ENCODE measurements at regions not wholly inside any gene's neighbourhood (a gene's known extent, or its start where the extent isn't known, plus 50 kb on each side); places are given as distances from the start of the nearest gene placed in this dataset.

- TF ChIP-seq HSF1 (IDR thresholded peaks at IDR 0.05; ENCODE audit: low read depth, low read length) (no peak), ZNF217 (IDR thresholded peaks at IDR 0.05) (no peak), PAX5 (IDR thresholded peaks at IDR 0.05; ENCODE audit: borderline replicate concordance, low read depth, low read length) (no peak), CHD2 (IDR thresholded peaks at IDR 0.05; ENCODE audit: borderline replicate concordance, low read depth, low read length) (no peak), FOXM1 (IDR thresholded peaks at IDR 0.05; ENCODE audit: low read depth, low read length) (no peak)
These were observed 654.0 kb upstream of the ACO1 start (continued) for GRCh38 chr9:31730398-31730797.

- no peak for ATAC-seq
- Histone ChIP-seq H3K9ac (ENCODE audit: control insufficient read depth, insufficient read depth, low read length) (no peak overlapping the region), H3K79me2 (ENCODE audit: control insufficient read depth, insufficient read depth, low read length) (no peaks in the 10 kb centered on the region), H3K4me3 (no peak overlapping the region), H3K27me3 (replicated peaks in 1 of 2; ENCODE audit: control insufficient read depth in 2 of 2, insufficient read depth in 2 of 2, low read length in 1 of 2) (no peaks in the 10 kb centered on the region), H3K9me3 (replicated peaks; ENCODE audit: control insufficient read depth, insufficient read depth, low read length) (no peaks in the 10 kb centered on the region), H3K27ac (ENCODE audit: control insufficient read depth, insufficient read depth) (no peak overlapping the region), H4K20me1 (ENCODE audit: control insufficient read depth, insufficient read depth) (no peaks in the 10 kb centered on the region), H2AFZ (ENCODE audit: control insufficient read depth, low read depth, low read length) (no peak overlapping the region), H3K36me3 (ENCODE audit: control insufficient read depth in 2 of 2, insufficient read depth in 2 of 2, low read length in 1 of 2) (no peaks in the 10 kb centered on the region), H3K4me1 (ENCODE audit: control insufficient read depth, insufficient read depth, low read length) (no peaks in the 10 kb centered on the region), H3K4me2 (ENCODE audit: control insufficient read depth, insufficient read depth) (no peak overlapping the region)
- ChIA-PET POLR2A (no interaction called here), SMC1A (ENCODE audit: uncharacterized antibody, unreplicated experiment) (interaction anchor here (0.6 to 0.7 kb wide), 2 partner anchors 12 to 13 kb away, joined by 3 read pairs; no protein-coding TSS in a partner anchor), RAD21 (ENCODE audit: unreplicated experiment) (no interaction called here), CTCF (no interaction called here)
- in situ Hi-C loops (cut with MboI), result no loop called here
- 2% methylated on average over 3 of the region's 3 CpGs for WGBS (ENCODE audit: insufficient coverage, insufficient replicate concordance, low lambda C conversion rate, missing lambda C conversion rate)
- no peak for FAIRE-seq
- TF ChIP-seq ZNF207 (IDR thresholded peaks at IDR 0.05; ENCODE audit: borderline replicate concordance) (no peak), IRF4 (IDR thresholded peaks at IDR 0.05; ENCODE audit: low read depth, low read length) (no peak), DPF2 (IDR thresholded peaks at IDR 0.05) (no peak), IRF3 (IDR thresholded peaks at IDR 0.05) (no peak)
- intact Hi-C loops (cut with micrococcal nuclease; ENCODE audit: unreplicated experiment), result no loop called here
- DNase-seq (ENCODE audit: low read depth, low spot score), result no peak
- BruUV-seq (replicated peaks), result no TSS peak
These were observed 651.3 kb upstream of the ACO1 start for GRCh38 chr9:31733166-31733565.
